ENCODE measurements at regions not wholly inside any gene's neighbourhood (a gene's known extent, or its start where the extent isn't known, plus 50 kb on each side); places are given as distances from the start of the nearest gene placed in this dataset.

- no peaks in the 10 kb centered on the region for H3K36me3 ChIP-seq (ENCODE audit: control insufficient read depth, insufficient read depth, low read length)
- no peak overlapping the region for H3K9ac ChIP-seq (ENCODE audit: low read depth, low read length)
- in situ Hi-C loops (cut with MboI; ENCODE audit: low sequenced_read_pairs) (no loop called here), intact Hi-C loops (cut with micrococcal nuclease) (no loop called here), dilution Hi-C loops (cut with HindIII; ENCODE audit: low sequenced_read_pairs, unreplicated experiment) (no loop called here)
- ChIA-PET POLR2A (ENCODE audit: unreplicated experiment) (no interaction called here), CTCF (no interaction called here)
- no peak overlapping the region for H4K8ac ChIP-seq (ENCODE audit: low read depth in 2 of 2, low read length in 2 of 2)
- H2AK9ac ChIP-seq (replicated peaks; ENCODE audit: low read depth, low read length, poor library complexity) = no peak overlapping the region
- DNase-seq = no peak
- H3K4me1 ChIP-seq (ENCODE audit: control insufficient read depth, insufficient read depth, low read length) = no peaks in the 10 kb centered on the region
- no peak overlapping the region for H4K5ac ChIP-seq (ENCODE audit: low read depth, low read length)
- no peak overlapping the region for H2AK5ac ChIP-seq (ENCODE audit: low read depth, low read length)
- no peaks in the 10 kb centered on the region for H3K9me1 ChIP-seq (ENCODE audit: insufficient read depth, low read length)
- no peak overlapping the region for H2BK120ac ChIP-seq (ENCODE audit: low read depth, low read length)
- H3K23ac ChIP-seq (ENCODE audit: low read depth, low read length) = no peak overlapping the region
- no peak for ATAC-seq (ENCODE audit: low read depth)
- no peak overlapping the region for H4K91ac ChIP-seq (ENCODE audit: insufficient read depth, low read depth, low read length)
- H2BK5ac ChIP-seq (ENCODE audit: low read depth, low read length, poor library complexity, severe bottlenecking) = no peak overlapping the region
- H3K4ac ChIP-seq (ENCODE audit: low read depth, low read length) = no peak overlapping the region
- H3K27ac ChIP-seq (ENCODE audit: insufficient read depth, low read length) = no peak overlapping the region
- H3K4me2 ChIP-seq (ENCODE audit: low read depth, low read length) = no peak overlapping the region
- no peak overlapping the region for H2AFZ ChIP-seq (replicated peaks; ENCODE audit: low read length, poor library complexity)
- no peak overlapping the region for H3K4me3 ChIP-seq (ENCODE audit: insufficient read depth, low read depth, low read length)
- H2BK15ac ChIP-seq (ENCODE audit: low read depth, low read length) = no peak overlapping the region
- H4K20me1 ChIP-seq (ENCODE audit: insufficient read depth, low read length) = no peaks in the 10 kb centered on the region
- H3K56ac ChIP-seq (ENCODE audit: extremely low read depth, insufficient read depth, low read length) = no peak overlapping the region
- peaks cover 3% of the 10 kb centered on the region for H3K27me3 ChIP-seq (ENCODE audit: control insufficient read depth, insufficient read depth, low read length)
- no peak overlapping the region for H2BK20ac ChIP-seq (ENCODE audit: low read depth, low read length)
- no TSS peak for BruUV-seq (replicated peaks)
- no peaks in the 10 kb centered on the region for H3K9me3 ChIP-seq (ENCODE audit: control insufficient read depth, insufficient read depth, low read length)
- H3K14ac ChIP-seq (replicated peaks; ENCODE audit: low read depth, low read length) = no peak overlapping the region
- no peak for TF ChIP-seq POLR2A (IDR thresholded peaks at IDR 0.05; ENCODE audit: low read depth, low read length)
- TF ChIP-seq MAZ (IDR thresholded peaks at IDR 0.05; ENCODE audit: borderline replicate concordance, low read depth, low read length) = no peak
- no peak for TF ChIP-seq ELK1 (IDR thresholded peaks at IDR 0.05; ENCODE audit: borderline replicate concordance, low read depth, low read length)
- TF ChIP-seq SMC3 (IDR thresholded peaks at IDR 0.05; ENCODE audit: low read depth, low read length) = no peak
- no peak overlapping the region for H3K18ac ChIP-seq (ENCODE audit: low read depth, low read length)
- H3K79me1 ChIP-seq (ENCODE audit: low read depth in 1 of 2, low read length in 2 of 2) = no peaks in the 10 kb centered on the region
Measured at GRCh38 chr3:98651780-98652077, 58.3 kb upstream of the CPOX start.
